T-cell (primary cell): ENCODE measurements at regions not wholly inside any gene's neighbourhood (a gene's known extent, or its start where the extent isn't known, plus 50 kb on each side); places are given as distances from the start of the nearest gene placed in this dataset.

ENCODE experiments used
- ATAC-seq, 4 experiments: fragments of 200-7000 bp in 3 of 4; fragments of 150-1000 bp in 1 of 4; cut with Tn5 transposase; replicated peaks in 1 of 4; 1 replicate in 3 of 4; 2 replicates in 1 of 4; pipeline ENCODE4 v1.10.0; 2021; ENCODE audit warnings: moderate library complexity in 3 of 4, mild to moderate bottlenecking in 2 of 4, moderate number of reproducible peaks in 1 of 4
- CTCF ChIA-PET, 2 donors: fragments of 300-600 bp; sonication (Branson Sonifier 250); formaldehyde crosslinking; loops; one replicate each; lab custom pipeline; 2022; ENCODE audit warnings: antibody characterized with exemption in 2 of 2; lab: Charles Lee
- POLR2A ChIA-PET, 2 donors: fragments of 300-600 bp; sonication (Branson Sonifier 250); formaldehyde crosslinking; loops; one replicate each; lab custom pipeline; 2022; ENCODE audit warnings: antibody characterized with exemption in 2 of 2; lab: Charles Lee
- DNase-seq, 35 experiments: peaks; one replicate each; pipeline versions ENCODE4 v3.0.0 to v3.0.0-alpha.2; 2013 to 2023
- H3K27ac ChIP-seq: one replicate; pipeline ENCODE4 v1.5.1; 2013; ENCODE audit warnings: low read length
- H3K27me3 ChIP-seq, 2 experiments: replicated peaks in 1 of 2; 1 replicate in 1 of 2; 2 replicates in 1 of 2; pipeline versions ENCODE4 v1.6.1 to v1.7.0; 2013; ENCODE audit warnings: low read length in 1 of 2, mixed read lengths in 1 of 2; ENCODE audit not compliant: control insufficient read depth in 2 of 2, insufficient read depth in 2 of 2; ENCODE audit errors: extremely low read depth in 1 of 2
- H3K36me3 ChIP-seq, 2 donors: 1 replicate in 1 of 2; 2 replicates in 1 of 2; pipeline versions ENCODE4 v1.6.1 to v1.7.0; 2013; ENCODE audit warnings: low read length in 1 of 2; ENCODE audit not compliant: control insufficient read depth in 2 of 2, insufficient read depth in 1 of 2; ENCODE audit errors: extremely low read depth in 1 of 2
- H3K4me1 ChIP-seq, 2 experiments: 1 replicate in 1 of 2; 2 replicates in 1 of 2; pipeline versions ENCODE4 v1.6.1 to v1.7.0; 2013; ENCODE audit warnings: low read length in 2 of 2, mixed read lengths in 1 of 2; ENCODE audit not compliant: insufficient read depth in 2 of 2, control insufficient read depth in 1 of 2; ENCODE audit errors: extremely low read depth in 1 of 2
- H3K4me3 ChIP-seq, 2 donors: 1 replicate in 1 of 2; 2 replicates in 1 of 2; pipeline versions ENCODE4 v1.5.1 to v1.7.0; 2013; ENCODE audit warnings: mild to moderate bottlenecking in 2 of 2, low read length in 1 of 2, moderate library complexity in 1 of 2; ENCODE audit not compliant: control insufficient read depth in 1 of 2; ENCODE audit errors: extremely low read depth in 1 of 2
- H3K9me3 ChIP-seq: 2 replicates; pipeline ENCODE4 v1.7.0; 2013
- H3K27ac Mint-ChIP-seq, 2 donors: one replicate each; pipeline ENCODE4 v1.8.0; 2020 to 2021; ENCODE audit warnings: mild to moderate bottlenecking in 2 of 2, mixed read lengths in 2 of 2
- H3K27me3 Mint-ChIP-seq, 2 donors: one replicate each; pipeline ENCODE4 v1.8.0; 2021 to 2022; ENCODE audit warnings: mixed read lengths in 2 of 2
- H3K36me3 Mint-ChIP-seq: one replicate; pipeline ENCODE4 v1.8.0; 2021; ENCODE audit warnings: mixed read lengths
- H3K4me1 Mint-ChIP-seq, 3 donors: one replicate each; pipeline ENCODE4 v1.8.0; 2020 to 2022; ENCODE audit warnings: mixed read lengths in 3 of 3, mild to moderate bottlenecking in 1 of 3
- H3K4me3 Mint-ChIP-seq, 3 donors: one replicate each; pipeline ENCODE4 v1.8.0; 2020 to 2022; ENCODE audit warnings: mild to moderate bottlenecking in 3 of 3, mixed read lengths in 3 of 3, moderate library complexity in 3 of 3
- H3K9me3 Mint-ChIP-seq, 3 donors: one replicate each; pipeline ENCODE4 v1.8.0; 2020 to 2022; ENCODE audit warnings: mixed read lengths in 3 of 3
- WGBS: methylation state at CpG from one replicate; pipeline ENCODE4 v1.1.5; 2013; ENCODE audit warnings: missing lambda C conversion rate; ENCODE audit not compliant: insufficient coverage; 5-methylcytosine and 5-hydroxymethylcytosine counted together

- Histone ChIP-seq H3K4me1 (peaks cover 13 to 19% of the 10 kb centered on the region in 2 experiments), H3K9me3 (no peaks in the 10 kb centered on the region), H3K27me3 (no peaks in the 10 kb centered on the region), H3K36me3 (no peaks in the 10 kb centered on the region), H3K4me3 (no peak overlapping the region), H3K27ac (no peak overlapping the region)
- ATAC-seq (no peak), DNase-seq (no peak)
- ChIA-PET CTCF (interaction anchor here in 1 of 2 donors (0.6 kb wide), 1 partner anchor 79 kb away, joined by 4 read pairs; no protein-coding TSS in a partner anchor), POLR2A (interaction anchor here in 1 of 2 donors (0.6 kb wide), 1 partner anchor 10 kb away, joined by 10 read pairs; no protein-coding TSS in a partner anchor)
- Mint-ChIP-seq H3K27me3 (no peaks in the 10 kb centered on the region), H3K36me3 (no peaks in the 10 kb centered on the region), H3K4me3 (no peak overlapping the region), H3K4me1 (peaks cover 26 to 41% (median 31%) of the 10 kb centered on the region in 3 donors), H3K27ac (no peak overlapping the region), H3K9me3 (no peaks in the 10 kb centered on the region)
- WGBS = no CpG with 5 or more reads among the region's 1 CpG
Observed at GRCh38 chr2:181398000-181398399, 59.2 kb upstream of the ITGA4 start.

- Histone ChIP-seq H3K27me3 (no peaks in the 10 kb centered on the region), H3K36me3 (no peaks in the 10 kb centered on the region), H3K4me1 (peaks cover 7 to 15% of the 10 kb centered on the region in 2 experiments), H3K4me3 (no peak overlapping the region), H3K9me3 (no peaks in the 10 kb centered on the region), H3K27ac (no peak overlapping the region)
- DNase-seq = no peak
- Mint-ChIP-seq H3K4me1 (peaks cover 22 to 33% (median 28%) of the 10 kb centered on the region in 3 donors), H3K9me3 (no peaks in the 10 kb centered on the region), H3K27me3 (no peaks in the 10 kb centered on the region), H3K36me3 (no peaks in the 10 kb centered on the region), H3K27ac (no peak overlapping the region), H3K4me3 (no peak overlapping the region)
- ATAC-seq = no peak
- 75% methylated on average over 3 of the region's 4 CpGs for WGBS
- CTCF ChIA-PET = no interaction called here
- POLR2A ChIA-PET = no interaction called here
Observed at GRCh38 chr2:181399027-181399426, 58.2 kb upstream of the ITGA4 start.

- Histone ChIP-seq H3K27ac (no peak overlapping the region), H3K4me1 (no peaks in the 10 kb centered on the region), H3K4me3 (no peak overlapping the region), H3K9me3 (no peaks in the 10 kb centered on the region), H3K36me3 (no peaks in the 10 kb centered on the region), H3K27me3 (no peaks in the 10 kb centered on the region)
- ChIA-PET CTCF (no interaction called here), POLR2A (no interaction called here)
- ATAC-seq = no peak
- Mint-ChIP-seq H3K4me3 (no peak overlapping the region), H3K27ac (no peak overlapping the region), H3K36me3 (peaks cover 15% of the 10 kb centered on the region), H3K27me3 (no peaks in the 10 kb centered on the region), H3K4me1 (peaks cover 13 to 25% (median 16%) of the 10 kb centered on the region in 3 donors), H3K9me3 (no peaks in the 10 kb centered on the region)
- no CpG with 5 or more reads among the region's 1 CpG for WGBS
- no peak for DNase-seq
Observed at GRCh38 chr2:181404472-181404871, 52.7 kb upstream of the ITGA4 start.

GRCh38 chr2:181407171-181407570 lies 50.0 kb upstream of the ITGA4 start:
- Histone ChIP-seq H3K4me1 (no peaks in the 10 kb centered on the region), H3K36me3 (no peaks in the 10 kb centered on the region), H3K27me3 (no peaks in the 10 kb centered on the region), H3K4me3 (no peak overlapping the region), H3K27ac (no peak overlapping the region), H3K9me3 (no peaks in the 10 kb centered on the region)
- peaks cover 0 to 1% (median 0%) of the 10 kb centered on the region in 3 donors for H3K9me3 Mint-ChIP-seq
- ATAC-seq = no peak
- peaks cover 13 to 33% (median 20%) of the 10 kb centered on the region in 3 donors for H3K4me1 Mint-ChIP-seq
- no peak overlapping the region for H3K27ac Mint-ChIP-seq
- CTCF ChIA-PET = no interaction called here
- WGBS = 89% methylated on average over 2 of the region's 3 CpGs
- peaks cover 25% of the 10 kb centered on the region for H3K36me3 Mint-ChIP-seq
- no peak for DNase-seq
- POLR2A ChIA-PET = no interaction called here
- H3K27me3 Mint-ChIP-seq = no peaks in the 10 kb centered on the region
- no peak overlapping the region for H3K4me3 Mint-ChIP-seq
